NCI-H1930 (cell line): ENCODE measurements at regions not wholly inside any gene's neighbourhood (a gene's known extent, or its start where the extent isn't known, plus 50 kb on each side); places are given as distances from the start of the nearest gene placed in this dataset.

Experiments used
- DNase-seq, 2 experiments: peaks; one replicate each; lab custom pipeline; 2025; lab: John Stamatoyannopoulos, UW

GRCh38 chrX:68894513-68895340 is 65.9 kb downstream of the EFNB1 start:
- DNase-seq = no peak

- DNase-seq = no peak
Observed at GRCh38 chrX:68894142-68894512, 65.3 kb downstream of the EFNB1 start.

GRCh38 chrX:68892651-68893050 is 63.8 kb downstream of the EFNB1 start:
- no peak for DNase-seq

GRCh38 chrX:68892134-68892533 is 63.3 kb downstream of the EFNB1 start:
- no peak for DNase-seq
